ENCODE measurements at regions not wholly inside any gene's neighbourhood (a gene's known extent, or its start where the extent isn't known, plus 50 kb on each side); places are given as distances from the start of the nearest gene placed in this dataset.

- H3K4me3 ChIP-seq (replicated peaks in 1 of 3; ENCODE audit: insufficient read depth in 1 of 3, low read depth in 1 of 3, low read length in 3 of 3): no peak overlapping the region
- intact Hi-C loops (cut with micrococcal nuclease): no loop called here
- CTCF ChIA-PET: interaction anchor here (1.5 kb wide), 1 partner anchor 112 kb away, joined by 18 read pairs; the partner anchor contains the start of gene DTX4
- H3K9me1 ChIP-seq (replicated peaks; ENCODE audit: control insufficient read depth, extremely low read depth, insufficient read depth, low read length): no peaks in the 10 kb centered on the region
- BruUV-seq (replicated peaks): no TSS peak
- H3K4me2 ChIP-seq (ENCODE audit: insufficient read depth, low read length): no peak overlapping the region
- DNase-seq (ENCODE audit: low read depth, low spot score): peak; percentile 38
- POLR2A ChIA-PET: no interaction called here
- no peaks in the 10 kb centered on the region for H4K20me1 ChIP-seq (replicated peaks; ENCODE audit: control insufficient read depth, extremely low read depth, insufficient read depth, low read length)
- no peak overlapping the region for H3K9ac ChIP-seq (replicated peaks; ENCODE audit: extremely low read depth, insufficient read depth, low read length)
- FAIRE-seq: peak; percentile 82
- H3K9me3 ChIP-seq (replicated peaks; ENCODE audit: control insufficient read depth, insufficient read depth, low read length): no peaks in the 10 kb centered on the region
- TF ChIP-seq FOS (IDR thresholded peaks at IDR 0.05; ENCODE audit: borderline replicate concordance, insufficient read depth, low read length) (no peak), EZH2 (IDR thresholded peaks at IDR 0.05; ENCODE audit: borderline replicate concordance, low read depth, low read length, severe bottlenecking) (no peak), GATA2 (IDR thresholded peaks at IDR 0.05; ENCODE audit: insufficient read depth, insufficient read length, low read depth, low read length) (no peak), CTCF (IDR thresholded peaks at IDR 0.05; ENCODE audit: extremely low read depth in 1 of 2, insufficient read depth in 1 of 2, low read depth in 1 of 2, low read length in 2 of 2) (peak; percentile 72 to 81)
- H3K36me3 ChIP-seq (ENCODE audit: control insufficient read depth in 2 of 2, extremely low read depth in 1 of 2, insufficient read depth in 2 of 2, low read length in 2 of 2): no peaks in the 10 kb centered on the region
- no peaks in the 10 kb centered on the region for H3K79me2 ChIP-seq (ENCODE audit: control insufficient read depth, insufficient read depth, low read length)
- no peaks in the 10 kb centered on the region for H3K4me1 ChIP-seq (ENCODE audit: control insufficient read depth, extremely low read depth, insufficient read depth, low read length)
- H3K27me3 ChIP-seq (ENCODE audit: control insufficient read depth in 2 of 2, insufficient read depth in 2 of 2, low read length in 2 of 2): no peaks in the 10 kb centered on the region
- dilution Hi-C loops (cut with MboI; ENCODE audit: extremely low pct_ligation_motif_present, low sequenced_read_pairs): no loop called here
- no peak overlapping the region for H2AFZ ChIP-seq (ENCODE audit: low read depth, low read length)
- no peak overlapping the region for H3K27ac ChIP-seq (ENCODE audit: insufficient read depth, low read depth, low read length)
Measured at GRCh38 chr11:59283825-59284772, 71.4 kb upstream of the MPEG1 start.

Measured in endothelial cell of umbilical vein (primary cell).